ENCODE measurements at regions not wholly inside any gene's neighbourhood (a gene's known extent, or its start where the extent isn't known, plus 50 kb on each side); places are given as distances from the start of the nearest gene placed in this dataset.

DNA sequence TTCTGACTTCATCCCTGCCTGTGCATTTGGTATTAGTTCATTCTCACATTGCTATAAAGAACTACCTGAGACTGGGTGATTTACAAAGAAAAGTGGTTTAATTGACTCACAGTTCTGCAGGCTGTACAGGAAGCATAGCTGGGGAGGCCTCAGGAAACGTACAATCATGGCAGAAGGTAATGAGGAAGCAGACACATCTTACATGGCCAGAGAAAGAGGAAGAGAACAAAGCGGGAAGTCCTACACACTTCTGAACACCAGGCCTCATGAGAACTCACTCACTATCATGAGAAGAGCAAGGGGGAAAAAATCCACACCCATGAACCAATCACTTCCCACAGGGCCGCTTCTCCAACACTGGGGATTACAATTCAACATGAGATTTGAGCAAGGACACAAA lies 303.9 kb downstream of the CBLN4 start:
- TF ChIP-seq POLR2A (IDR thresholded peaks at IDR 0.05; ENCODE audit: low read depth) (no peak), EP300 (IDR thresholded peaks at IDR 0.05) (no peak), POLR2AphosphoS5 (IDR thresholded peaks at IDR 0.05) (no peak)
- TF ChIP-seq, protein P1, sequence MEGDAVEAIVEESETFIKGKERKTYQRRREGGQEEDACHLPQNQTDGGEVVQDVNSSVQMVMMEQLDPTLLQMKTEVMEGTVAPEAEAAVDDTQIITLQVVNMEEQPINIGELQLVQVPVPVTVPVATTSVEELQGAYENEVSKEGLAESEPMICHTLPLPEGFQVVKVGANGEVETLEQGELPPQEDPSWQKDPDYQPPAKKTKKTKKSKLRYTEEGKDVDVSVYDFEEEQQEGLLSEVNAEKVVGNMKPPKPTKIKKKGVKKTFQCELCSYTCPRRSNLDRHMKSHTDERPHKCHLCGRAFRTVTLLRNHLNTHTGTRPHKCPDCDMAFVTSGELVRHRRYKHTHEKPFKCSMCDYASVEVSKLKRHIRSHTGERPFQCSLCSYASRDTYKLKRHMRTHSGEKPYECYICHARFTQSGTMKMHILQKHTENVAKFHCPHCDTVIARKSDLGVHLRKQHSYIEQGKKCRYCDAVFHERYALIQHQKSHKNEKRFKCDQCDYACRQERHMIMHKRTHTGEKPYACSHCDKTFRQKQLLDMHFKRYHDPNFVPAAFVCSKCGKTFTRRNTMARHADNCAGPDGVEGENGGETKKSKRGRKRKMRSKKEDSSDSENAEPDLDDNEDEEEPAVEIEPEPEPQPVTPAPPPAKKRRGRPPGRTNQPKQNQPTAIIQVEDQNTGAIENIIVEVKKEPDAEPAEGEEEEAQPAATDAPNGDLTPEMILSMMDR (IDR thresholded peaks at IDR 0.05): no peak
- WGBS: 68% methylated on average over 3 of the region's 3 CpGs
- H3K4me3 ChIP-seq: no peak overlapping the region
- H3K27me3 ChIP-seq: no peaks in the 10 kb centered on the region
- DNase-seq (ENCODE audit: extremely low spot score): no peak
- H3K36me3 ChIP-seq: no peaks in the 10 kb centered on the region
- H3K4me1 ChIP-seq: peaks cover 0 to 6% (median 0%) of the 10 kb centered on the region in 4 donors
- H3K27ac ChIP-seq (replicated peaks in 1 of 4): no peak overlapping the region
- H3K9me3 ChIP-seq: no peaks in the 10 kb centered on the region
- intact Hi-C loops (cut with DNase I): no loop called here

GRCh38 chr20:55696520-55696919 lies 308.8 kb downstream of the CBLN4 start:
- TF ChIP-seq POLR2AphosphoS5 (IDR thresholded peaks at IDR 0.05) (no peak), EP300 (IDR thresholded peaks at IDR 0.05) (no peak), POLR2A (IDR thresholded peaks at IDR 0.05; ENCODE audit: low read depth) (no peak)
- TF ChIP-seq, protein P1 (IDR thresholded peaks at IDR 0.05): no peak
- Histone ChIP-seq H3K4me3 (no peak overlapping the region), H3K27ac (replicated peaks in 1 of 4) (no peak overlapping the region), H3K27me3 (no peaks in the 10 kb centered on the region), H3K4me1 (peaks cover 0 to 6% (median 0%) of the 10 kb centered on the region in 4 donors), H3K9me3 (no peaks in the 10 kb centered on the region), H3K36me3 (no peaks in the 10 kb centered on the region)
- DNase-seq (ENCODE audit: extremely low spot score): no peak
- WGBS: 54% methylated on average over 1 of the region's 1 CpG
- intact Hi-C loops (cut with DNase I): no loop called here

DNA sequence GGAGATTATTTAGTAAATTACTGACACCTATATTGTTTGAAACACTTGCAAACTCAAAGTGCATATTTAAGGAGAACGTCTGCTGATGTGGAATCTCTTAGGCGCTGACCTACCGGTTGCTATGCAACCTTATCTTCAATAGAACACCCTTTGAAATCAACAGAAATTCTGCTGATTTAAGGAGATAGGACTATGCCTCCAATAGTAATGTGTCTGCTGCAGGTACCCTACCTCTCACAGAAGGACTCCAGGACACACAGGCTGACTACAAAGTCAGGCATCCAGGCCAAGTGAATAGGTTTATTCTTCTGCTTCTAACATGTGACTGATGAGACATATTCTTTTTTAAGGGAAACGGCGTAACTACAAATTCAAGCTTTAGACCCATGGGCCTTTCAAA lies 311.7 kb downstream of the CBLN4 start:
- H3K27me3 ChIP-seq: no peaks in the 10 kb centered on the region
- TF ChIP-seq POLR2A (IDR thresholded peaks at IDR 0.05; ENCODE audit: low read depth) (no peak), POLR2AphosphoS5 (IDR thresholded peaks at IDR 0.05) (no peak), EP300 (IDR thresholded peaks at IDR 0.05) (no peak)
- TF ChIP-seq, protein P1 (IDR thresholded peaks at IDR 0.05): no peak
- H3K4me3 ChIP-seq: no peak overlapping the region
- 84% methylated on average over 5 of the region's 5 CpGs for WGBS
- intact Hi-C loops (cut with DNase I): no loop called here
- H3K4me1 ChIP-seq: peaks cover 0 to 6% (median 0%) of the 10 kb centered on the region in 4 donors
- no peak overlapping the region for H3K27ac ChIP-seq (replicated peaks in 1 of 4)
- no peaks in the 10 kb centered on the region for H3K36me3 ChIP-seq
- DNase-seq (ENCODE audit: extremely low spot score): no peak
- no peaks in the 10 kb centered on the region for H3K9me3 ChIP-seq

DNA sequence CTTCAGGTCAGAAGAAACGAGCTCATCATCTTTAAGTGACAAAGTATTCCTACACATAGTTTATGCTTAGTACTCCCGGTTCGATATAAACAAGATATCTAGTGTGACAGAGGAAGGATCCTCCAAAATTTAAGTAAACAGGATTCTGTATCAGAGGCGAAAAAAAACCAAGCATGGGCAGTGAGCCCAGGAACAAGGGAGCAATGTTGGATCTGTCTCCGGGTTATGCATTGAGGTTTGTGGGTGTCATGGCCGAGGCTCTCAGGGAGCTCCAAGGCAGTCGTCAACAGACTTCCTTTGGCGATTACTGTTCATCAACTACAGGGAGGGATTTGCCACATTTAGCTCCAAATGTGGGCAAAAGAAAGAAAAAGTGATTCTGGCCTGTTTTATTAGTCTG lies 319.5 kb downstream of the CBLN4 start:
- H3K27me3 ChIP-seq: no peaks in the 10 kb centered on the region
- no peaks in the 10 kb centered on the region for H3K9me3 ChIP-seq
- no peak for DNase-seq (ENCODE audit: extremely low spot score)
- no peak overlapping the region for H3K4me3 ChIP-seq
- no peaks in the 10 kb centered on the region for H3K36me3 ChIP-seq
- TF ChIP-seq, protein P1 (IDR thresholded peaks at IDR 0.05): no peak
- TF ChIP-seq EP300 (IDR thresholded peaks at IDR 0.05): no peak
- no peak for TF ChIP-seq POLR2AphosphoS5 (IDR thresholded peaks at IDR 0.05)
- no peak for TF ChIP-seq POLR2A (IDR thresholded peaks at IDR 0.05; ENCODE audit: low read depth)
- H3K27ac ChIP-seq (replicated peaks in 1 of 4): peak overlapping the region in 1 of 4 donors; percentile 42
- WGBS: 36% methylated on average over 8 of the region's 8 CpGs
- intact Hi-C loops (cut with DNase I): no loop called here
- H3K4me1 ChIP-seq: peaks cover 0 to 18% (median 11%) of the 10 kb centered on the region in 4 donors

DNA sequence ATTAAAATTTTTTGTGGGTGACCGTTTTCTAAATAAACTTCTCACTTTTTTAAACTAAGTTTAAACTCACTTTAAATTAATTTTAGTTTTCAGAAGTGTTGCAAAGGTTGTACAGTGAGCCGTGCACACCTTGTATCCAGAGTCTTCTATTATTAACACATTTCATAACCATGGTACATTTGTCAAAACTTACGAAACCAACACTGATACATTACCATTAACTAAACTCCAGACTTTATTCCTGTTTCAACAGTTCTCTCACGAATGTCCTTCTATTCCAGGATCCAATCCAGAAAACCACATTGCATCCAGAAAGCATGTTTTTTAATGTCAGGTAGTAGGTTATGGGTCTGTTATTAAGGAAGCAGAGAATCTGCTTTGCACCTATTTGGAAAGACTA lies 319.9 kb downstream of the CBLN4 start:
- WGBS: 37% methylated on average over 4 of the region's 4 CpGs
- Histone ChIP-seq H3K4me3 (no peak overlapping the region), H3K27ac (replicated peaks in 1 of 4) (peak overlapping the region in 1 of 4 donors; percentile 42), H3K27me3 (no peaks in the 10 kb centered on the region), H3K4me1 (peaks cover 0 to 18% (median 11%) of the 10 kb centered on the region in 4 donors), H3K36me3 (no peaks in the 10 kb centered on the region), H3K9me3 (no peaks in the 10 kb centered on the region)
- intact Hi-C loops (cut with DNase I): no loop called here
- no peak for DNase-seq (ENCODE audit: extremely low spot score)
- TF ChIP-seq EP300 (IDR thresholded peaks at IDR 0.05): no peak
- no peak for TF ChIP-seq POLR2AphosphoS5 (IDR thresholded peaks at IDR 0.05)
- TF ChIP-seq, protein P1 (IDR thresholded peaks at IDR 0.05): no peak
- TF ChIP-seq POLR2A (IDR thresholded peaks at IDR 0.05; ENCODE audit: low read depth): no peak

Measured in esophagus muscularis mucosa (tissue), 4 donors.